HCT116 (cell line): ENCODE measurements at regions not wholly inside any gene's neighbourhood (a gene's known extent, or its start where the extent isn't known, plus 50 kb on each side); places are given as distances from the start of the nearest gene placed in this dataset.

Source experiments
- ATAC-seq: fragments of 200-7000 bp; cut with Tn5 transposase; 2 replicates; pipeline ENCODE4 v1.9.1; 2020; ENCODE audit warnings: mild to moderate bottlenecking, moderate library complexity
- BruUV-seq: library from RNA; stranded (reverse); fragments of 400-500 nt; replicated peaks from 2 replicates; lab custom pipeline; 2021; lab: Mats Ljungman, UMichigan
- CTCF ChIA-PET: fragments of 300-600 bp; sonication (Branson Sonifier 250); formaldehyde crosslinking; loops from one replicate; lab custom pipeline; 2021; ENCODE audit warnings: antibody characterized with exemption; lab: Charles Lee
- POLR2A ChIA-PET: fragments of 300-600, 350-600 bp; sonication (Branson Sonifier 250); formaldehyde crosslinking; loops from one replicate; lab custom pipeline; 2021; ENCODE audit warnings: antibody characterized with exemption; lab: Charles Lee
- RAD21 ChIA-PET, 2 experiments: fragments of 300-600 bp; sonication (Branson Sonifier 250); formaldehyde crosslinking; loops; one replicate each; lab custom pipeline; 2023; ENCODE audit warnings: low total read pairs in 2 of 2; ENCODE audit not compliant: uncharacterized antibody in 2 of 2, unreplicated experiment in 2 of 2, low non-redundant PET in 1 of 2; lab: Charles Lee
- DNase-seq: peaks from one replicate; pipeline ENCODE4 v3.0.0-alpha.2; 2010; ENCODE audit warnings: low read depth, low spot score
- H2AFZ ChIP-seq: fragments of 200-600 bp; shearing (Covaris generic), sonication (generic); 2 replicates; pipeline ENCODE4 v1.6.1; 2017; ENCODE audit warnings: low read depth, mixed run types, mixed read lengths, antibody characterized with exemption, low read length; ENCODE audit not compliant: poor library complexity, severe bottlenecking
- H3K27ac ChIP-seq: 2 replicates; pipeline ENCODE4 v1.5.1; 2012; ENCODE audit warnings: low read depth, low read length
- H3K27me3 ChIP-seq: fragments of 200-600 bp; sonication (generic); 2 replicates; pipeline ENCODE4 v1.6.1; 2016; ENCODE audit warnings: mixed run types, low read length, mixed read lengths; ENCODE audit not compliant: insufficient read depth
- H3K36me3 ChIP-seq, 2 experiments: fragments of 200-500 bp in 1 of 2; fragments of 200-600 bp in 1 of 2; sonication (Bioruptor generic) in 1 of 2; sonication (generic) in 1 of 2; 2 replicates each; pipeline versions ENCODE4 v1.5.1 to v1.6.1; 2014 to 2016; ENCODE audit warnings: low read length in 2 of 2, inconsistent platforms in 1 of 2, mixed read lengths in 1 of 2, mixed run types in 1 of 2; ENCODE audit not compliant: insufficient read depth in 2 of 2, control insufficient read depth in 1 of 2
- H3K4me1 ChIP-seq, 2 experiments: fragments of 200-600 bp in 1 of 2; sonication (generic) in 1 of 2; 2 replicates each; pipeline versions ENCODE4 v1.5.1 to v1.6.1; 2012 to 2017; ENCODE audit warnings: low read length in 2 of 2, inconsistent platforms in 1 of 2, mild to moderate bottlenecking in 1 of 2, mixed read lengths in 1 of 2, mixed run types in 1 of 2, moderate library complexity in 1 of 2; ENCODE audit not compliant: insufficient read depth in 2 of 2, control insufficient read depth in 1 of 2
- H3K4me2 ChIP-seq: fragments of 200-600 bp; sonication (generic); 2 replicates; pipeline ENCODE4 v1.6.1; 2017; ENCODE audit warnings: mixed run types, low read length, mixed read lengths
- H3K4me3 ChIP-seq, 2 experiments: fragments of 200-600 bp in 1 of 2; sonication (generic) in 1 of 2; replicated peaks in 1 of 2; 2 replicates each; pipeline ENCODE4 v1.5.1; 2011 to 2016; ENCODE audit warnings: low read length in 2 of 2, control low read depth in 1 of 2, low read depth in 1 of 2, mild to moderate bottlenecking in 1 of 2, mixed read lengths in 1 of 2, mixed run types in 1 of 2
- H3K79me2 ChIP-seq: fragments of 200-600 bp; sonication (generic); 2 replicates; pipeline ENCODE4 v1.6.1; 2017; ENCODE audit warnings: mild to moderate bottlenecking, mixed run types, low read length, moderate library complexity, mixed read lengths; ENCODE audit not compliant: insufficient read depth
- H3K9ac ChIP-seq: fragments of 200-600 bp; sonication (generic); 2 replicates; pipeline ENCODE4 v1.6.1; 2016; ENCODE audit warnings: low read length, mixed read lengths
- H3K9me2 ChIP-seq: fragments of 200-600 bp; sonication (generic), shearing (Covaris generic); 2 replicates; pipeline ENCODE4 v1.6.1; 2017; ENCODE audit warnings: mixed run types, mild to moderate bottlenecking, moderate library complexity; ENCODE audit not compliant: insufficient read depth
- H3K9me3 ChIP-seq, 2 experiments: fragments of 200-500 bp in 1 of 2; fragments of 200-600 bp in 1 of 2; sonication (Bioruptor generic) in 1 of 2; sonication (generic) in 1 of 2; 2 replicates each; pipeline ENCODE4 v1.6.1; 2014 to 2017; ENCODE audit warnings: low read length in 2 of 2, mixed read lengths in 2 of 2, inconsistent platforms in 1 of 2, low read depth in 1 of 2, mild to moderate bottlenecking in 1 of 2, mixed run types in 1 of 2, moderate library complexity in 1 of 2; ENCODE audit not compliant: control insufficient read depth in 1 of 2, insufficient read depth in 1 of 2
- H4K20me1 ChIP-seq: fragments of 200-600 bp; sonication (generic), shearing (Covaris generic); 2 replicates; pipeline ENCODE4 v1.6.1; 2017; ENCODE audit warnings: mixed run types, mild to moderate bottlenecking, moderate library complexity; ENCODE audit not compliant: insufficient read depth
- CBX3 ChIP-seq: IDR thresholded peaks from 2 replicates; pipeline ENCODE4 v1.6.1; 2012; ENCODE audit warnings: low read depth
- EGR1 ChIP-seq: IDR thresholded peaks from 2 replicates; pipeline ENCODE4 v1.6.1; 2012; ENCODE audit warnings: low read depth
- ELF1 ChIP-seq: IDR thresholded peaks from 2 replicates; pipeline ENCODE4 v1.6.1; 2012; ENCODE audit warnings: low read depth, borderline replicate concordance
- EZH2phosphoT487 ChIP-seq: fragments of 200-600 bp; IDR thresholded peaks from 2 replicates; pipeline ENCODE4 v1.6.1; 2018; ENCODE audit warnings: antibody characterized with exemption, borderline replicate concordance
- FOSL1 ChIP-seq: IDR thresholded peaks from 2 replicates; pipeline ENCODE4 v1.6.1; 2012; ENCODE audit warnings: low read depth
- JUND ChIP-seq: IDR thresholded peaks from 2 replicates; pipeline ENCODE4 v1.6.1; 2012
- MAX ChIP-seq: IDR thresholded peaks from 2 replicates; pipeline ENCODE4 v1.6.1; 2012
- POLR2A ChIP-seq: IDR thresholded peaks from 2 replicates; pipeline ENCODE4 v1.7.0; 2011; ENCODE audit warnings: borderline replicate concordance; ENCODE audit not compliant: insufficient read depth, insufficient read length; ENCODE audit errors: extremely low read depth
- RAD21 ChIP-seq: IDR thresholded peaks from 2 replicates; pipeline ENCODE4 v1.6.1; 2012; ENCODE audit warnings: low read depth, mild to moderate bottlenecking
- TCF7L2 ChIP-seq: IDR thresholded peaks from 2 replicates; pipeline ENCODE4 v1.7.0; 2011; ENCODE audit warnings: borderline replicate concordance, inconsistent platforms; ENCODE audit not compliant: insufficient read depth, insufficient read length; ENCODE audit errors: extremely low read depth
- YY1 ChIP-seq: IDR thresholded peaks from 2 replicates; pipeline ENCODE4 v1.6.1; 2011; ENCODE audit warnings: low read length, low read depth, moderate library complexity, mild to moderate bottlenecking; ENCODE audit not compliant: insufficient replicate concordance; ENCODE audit errors: extremely low read depth
- ZBTB33 ChIP-seq: IDR thresholded peaks from 2 replicates; pipeline ENCODE4 v1.6.1; 2011; ENCODE audit warnings: mild to moderate bottlenecking, low read length, moderate library complexity; ENCODE audit not compliant: insufficient replicate concordance; ENCODE audit errors: extremely low read depth
- ZNF274 ChIP-seq: fragments of 200-500 bp; sonication (Bioruptor generic); IDR thresholded peaks from 2 replicates; pipeline ENCODE4 v1.6.1; 2014; ENCODE audit warnings: mild to moderate bottlenecking, low read depth, low read length, inconsistent platforms
- intact Hi-C: fragments of 100-400 bp; cut with micrococcal nuclease; formaldehyde crosslinking; loops from 2 replicates; pipeline ENCODE4 v1.10.0; 2022
- TF ChIP-seq, protein P1 (sequence below): IDR thresholded peaks from 2 replicates; pipeline ENCODE4 v1.6.1; 2012
- TF ChIP-seq, protein P2 (sequence below): IDR thresholded peaks from 2 replicates; pipeline ENCODE4 v1.6.1; 2012; ENCODE audit warnings: low read depth
- TF ChIP-seq, protein P3 (sequence below), 3 experiments: fragments of 200-600 bp in 1 of 3; sonication (generic) in 1 of 3; IDR thresholded peaks in 2 of 3; conservative IDR thresholded peaks in 1 of 3; 2 replicates each; pipeline ENCODE4 v1.5.1; 2012 to 2017; ENCODE audit warnings: low read depth in 2 of 3, low read length in 2 of 3, antibody characterized with exemption in 1 of 3, borderline replicate concordance in 1 of 3, control low read depth in 1 of 3, mild to moderate bottlenecking in 1 of 3, mixed read lengths in 1 of 3, mixed run types in 1 of 3, moderate library complexity in 1 of 3; ENCODE audit not compliant: insufficient read depth in 1 of 3

GRCh38 chr2:138201286-138201685 lies 237.0 kb downstream of the HNMT start:
- intact Hi-C loops = no loop called here
- H3K9me2 ChIP-seq = no peaks in the 10 kb centered on the region
- TF ChIP-seq EGR1 (no peak), EZH2phosphoT487 (no peak), ZNF274 (no peak), CBX3 (no peak), JUND (no peak), RAD21 (no peak), YY1 (no peak), MAX (no peak), TCF7L2 (no peak), POLR2A (no peak), ELF1 (no peak), ZBTB33 (no peak), FOSL1 (no peak)
- TF ChIP-seq, protein P1, sequence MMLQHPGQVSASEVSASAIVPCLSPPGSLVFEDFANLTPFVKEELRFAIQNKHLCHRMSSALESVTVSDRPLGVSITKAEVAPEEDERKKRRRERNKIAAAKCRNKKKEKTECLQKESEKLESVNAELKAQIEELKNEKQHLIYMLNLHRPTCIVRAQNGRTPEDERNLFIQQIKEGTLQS = no peak
- TF ChIP-seq, protein P2, sequence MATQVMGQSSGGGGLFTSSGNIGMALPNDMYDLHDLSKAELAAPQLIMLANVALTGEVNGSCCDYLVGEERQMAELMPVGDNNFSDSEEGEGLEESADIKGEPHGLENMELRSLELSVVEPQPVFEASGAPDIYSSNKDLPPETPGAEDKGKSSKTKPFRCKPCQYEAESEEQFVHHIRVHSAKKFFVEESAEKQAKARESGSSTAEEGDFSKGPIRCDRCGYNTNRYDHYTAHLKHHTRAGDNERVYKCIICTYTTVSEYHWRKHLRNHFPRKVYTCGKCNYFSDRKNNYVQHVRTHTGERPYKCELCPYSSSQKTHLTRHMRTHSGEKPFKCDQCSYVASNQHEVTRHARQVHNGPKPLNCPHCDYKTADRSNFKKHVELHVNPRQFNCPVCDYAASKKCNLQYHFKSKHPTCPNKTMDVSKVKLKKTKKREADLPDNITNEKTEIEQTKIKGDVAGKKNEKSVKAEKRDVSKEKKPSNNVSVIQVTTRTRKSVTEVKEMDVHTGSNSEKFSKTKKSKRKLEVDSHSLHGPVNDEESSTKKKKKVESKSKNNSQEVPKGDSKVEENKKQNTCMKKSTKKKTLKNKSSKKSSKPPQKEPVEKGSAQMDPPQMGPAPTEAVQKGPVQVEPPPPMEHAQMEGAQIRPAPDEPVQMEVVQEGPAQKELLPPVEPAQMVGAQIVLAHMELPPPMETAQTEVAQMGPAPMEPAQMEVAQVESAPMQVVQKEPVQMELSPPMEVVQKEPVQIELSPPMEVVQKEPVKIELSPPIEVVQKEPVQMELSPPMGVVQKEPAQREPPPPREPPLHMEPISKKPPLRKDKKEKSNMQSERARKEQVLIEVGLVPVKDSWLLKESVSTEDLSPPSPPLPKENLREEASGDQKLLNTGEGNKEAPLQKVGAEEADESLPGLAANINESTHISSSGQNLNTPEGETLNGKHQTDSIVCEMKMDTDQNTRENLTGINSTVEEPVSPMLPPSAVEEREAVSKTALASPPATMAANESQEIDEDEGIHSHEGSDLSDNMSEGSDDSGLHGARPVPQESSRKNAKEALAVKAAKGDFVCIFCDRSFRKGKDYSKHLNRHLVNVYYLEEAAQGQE = no peak
- TF ChIP-seq, protein P3, sequence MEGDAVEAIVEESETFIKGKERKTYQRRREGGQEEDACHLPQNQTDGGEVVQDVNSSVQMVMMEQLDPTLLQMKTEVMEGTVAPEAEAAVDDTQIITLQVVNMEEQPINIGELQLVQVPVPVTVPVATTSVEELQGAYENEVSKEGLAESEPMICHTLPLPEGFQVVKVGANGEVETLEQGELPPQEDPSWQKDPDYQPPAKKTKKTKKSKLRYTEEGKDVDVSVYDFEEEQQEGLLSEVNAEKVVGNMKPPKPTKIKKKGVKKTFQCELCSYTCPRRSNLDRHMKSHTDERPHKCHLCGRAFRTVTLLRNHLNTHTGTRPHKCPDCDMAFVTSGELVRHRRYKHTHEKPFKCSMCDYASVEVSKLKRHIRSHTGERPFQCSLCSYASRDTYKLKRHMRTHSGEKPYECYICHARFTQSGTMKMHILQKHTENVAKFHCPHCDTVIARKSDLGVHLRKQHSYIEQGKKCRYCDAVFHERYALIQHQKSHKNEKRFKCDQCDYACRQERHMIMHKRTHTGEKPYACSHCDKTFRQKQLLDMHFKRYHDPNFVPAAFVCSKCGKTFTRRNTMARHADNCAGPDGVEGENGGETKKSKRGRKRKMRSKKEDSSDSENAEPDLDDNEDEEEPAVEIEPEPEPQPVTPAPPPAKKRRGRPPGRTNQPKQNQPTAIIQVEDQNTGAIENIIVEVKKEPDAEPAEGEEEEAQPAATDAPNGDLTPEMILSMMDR (IDR thresholded peaks at IDR 0.05 in 2 of 3, conservative IDR thresholded peaks at IDR 0.05 in 1 of 3; ENCODE audit: borderline replicate concordance in 1 of 3, insufficient read depth in 1 of 3, low read depth in 2 of 3, low read length in 2 of 3) = no peak
- TF ChIP-seq, all 23 proteins: peak for 0
- BruUV-seq = no TSS peak
- H3K27ac ChIP-seq = no peak overlapping the region
- RAD21 ChIA-PET = no interaction called here
- H4K20me1 ChIP-seq = no peaks in the 10 kb centered on the region
- H2AFZ ChIP-seq = no peak overlapping the region
- no peak overlapping the region for H3K9ac ChIP-seq
- H3K4me1 ChIP-seq = no peaks in the 10 kb centered on the region
- H3K4me2 ChIP-seq = no peak overlapping the region
- no peaks in the 10 kb centered on the region for H3K36me3 ChIP-seq
- no peak overlapping the region for H3K4me3 ChIP-seq
- no peaks in the 10 kb centered on the region for H3K79me2 ChIP-seq
- no peaks in the 10 kb centered on the region for H3K9me3 ChIP-seq
- POLR2A ChIA-PET = no interaction called here
- DNase-seq = no peak
- CTCF ChIA-PET = no interaction called here
- ATAC-seq = no peak
- H3K27me3 ChIP-seq = no peaks in the 10 kb centered on the region
